Body of pancreas (tissue), 4 donors: ENCODE measurements at regions not wholly inside any gene's neighbourhood (a gene's known extent, or its start where the extent isn't known, plus 50 kb on each side); places are given as distances from the start of the nearest gene placed in this dataset.

Experiments
- ATAC-seq: fragments of 150-250 bp; one replicate; pipeline ENCODE4 v1.9.1; 2016
- DNase-seq, 4 donors: peaks; one replicate each; pipeline ENCODE4 v3.0.0-alpha.2; 2019
- H3K27ac ChIP-seq, 4 donors: fragments of 200-600 bp; sonication (generic); 1 replicate in 3 of 4; 2 replicates in 1 of 4; pipeline versions ENCODE4 v1.5.1 to v1.6.1; 2016 to 2019; ENCODE audit warnings: mild to moderate bottlenecking in 1 of 4, mixed read lengths in 1 of 4, moderate library complexity in 1 of 4
- H3K27me3 ChIP-seq, 2 donors: fragments of 200-600 bp; sonication (generic); one replicate each; pipeline ENCODE4 v1.6.0; 2016; ENCODE audit warnings: mild to moderate bottlenecking in 1 of 2
- H3K36me3 ChIP-seq, 2 donors: fragments of 200-600 bp; sonication (generic); replicated peaks in 1 of 2; 2 replicates each; pipeline ENCODE4 v1.5.1; 2016; ENCODE audit warnings: low read depth in 2 of 2; ENCODE audit not compliant: insufficient read depth in 1 of 2
- H3K4me1 ChIP-seq: fragments of 200-600 bp; sonication (generic); one replicate; pipeline ENCODE4 v1.6.0; 2016
- H3K4me3 ChIP-seq, 2 donors: fragments of 200-600 bp; sonication (generic); 1 replicate in 1 of 2; 2 replicates in 1 of 2; pipeline ENCODE4 v1.5.1; 2016 to 2019
- H3K9me3 ChIP-seq, 3 donors: fragments of 200-600 bp; sonication (generic); 1 replicate in 2 of 3; 2 replicates in 1 of 3; pipeline ENCODE4 v1.5.1; 2016
- POLR2A ChIP-seq, 3 donors: fragments of 450-650 bp; IDR thresholded peaks; one replicate each; pipeline ENCODE4 v1.6.1; 2016; ENCODE audit warnings: antibody characterized with exemption in 3 of 3, mild to moderate bottlenecking in 2 of 3
- WGBS, 2 donors: methylation state at CpG; one replicate each; pipeline ENCODE4 v1.1.5; 2017; 5-methylcytosine and 5-hydroxymethylcytosine counted together
- intact Hi-C: fragments of 100-400 bp; cut with DNase I; formaldehyde crosslinking; loops from one replicate; pipeline ENCODE4 v1.15.1; 2023
- TF ChIP-seq, protein P1 (sequence below), 7 experiments: fragments of 450-650 bp in 4 of 7; fragments of 200-600 bp in 3 of 7; sonication (generic) in 3 of 7; IDR thresholded peaks; one replicate each; pipeline ENCODE4 v1.5.1; 2016 to 2019; ENCODE audit warnings: antibody characterized with exemption in 7 of 7

DNA sequence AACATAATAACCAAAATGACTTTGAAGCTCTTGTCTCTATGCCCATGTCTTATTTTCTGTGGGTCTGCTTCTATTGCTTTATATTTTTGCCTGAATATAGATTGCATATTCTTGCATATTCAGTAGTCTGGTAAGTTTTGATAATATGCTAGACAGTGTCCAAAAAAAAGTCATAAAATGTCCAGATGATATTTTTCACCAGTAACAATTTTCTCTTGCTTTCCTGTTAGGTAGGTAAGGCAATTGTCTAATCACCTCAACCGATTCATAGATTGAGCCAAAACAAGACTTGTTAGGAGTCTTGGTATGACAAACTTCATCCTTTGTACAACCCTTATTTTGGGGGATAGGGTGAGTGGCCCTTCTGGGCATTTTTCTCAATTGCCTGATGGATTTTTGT, 277.0 kb upstream of the NRP1 start:
- Histone ChIP-seq H3K27me3 (no peaks in the 10 kb centered on the region), H3K9me3 (peaks cover 0 to 9% (median 0%) of the 10 kb centered on the region in 3 donors), H3K27ac (no peak overlapping the region), H3K4me1 (no peaks in the 10 kb centered on the region), H3K36me3 (no peaks in the 10 kb centered on the region), H3K4me3 (no peak overlapping the region)
- intact Hi-C loops = no loop called here
- ATAC-seq (no peak), DNase-seq (no peak)
- TF ChIP-seq, protein P1, sequence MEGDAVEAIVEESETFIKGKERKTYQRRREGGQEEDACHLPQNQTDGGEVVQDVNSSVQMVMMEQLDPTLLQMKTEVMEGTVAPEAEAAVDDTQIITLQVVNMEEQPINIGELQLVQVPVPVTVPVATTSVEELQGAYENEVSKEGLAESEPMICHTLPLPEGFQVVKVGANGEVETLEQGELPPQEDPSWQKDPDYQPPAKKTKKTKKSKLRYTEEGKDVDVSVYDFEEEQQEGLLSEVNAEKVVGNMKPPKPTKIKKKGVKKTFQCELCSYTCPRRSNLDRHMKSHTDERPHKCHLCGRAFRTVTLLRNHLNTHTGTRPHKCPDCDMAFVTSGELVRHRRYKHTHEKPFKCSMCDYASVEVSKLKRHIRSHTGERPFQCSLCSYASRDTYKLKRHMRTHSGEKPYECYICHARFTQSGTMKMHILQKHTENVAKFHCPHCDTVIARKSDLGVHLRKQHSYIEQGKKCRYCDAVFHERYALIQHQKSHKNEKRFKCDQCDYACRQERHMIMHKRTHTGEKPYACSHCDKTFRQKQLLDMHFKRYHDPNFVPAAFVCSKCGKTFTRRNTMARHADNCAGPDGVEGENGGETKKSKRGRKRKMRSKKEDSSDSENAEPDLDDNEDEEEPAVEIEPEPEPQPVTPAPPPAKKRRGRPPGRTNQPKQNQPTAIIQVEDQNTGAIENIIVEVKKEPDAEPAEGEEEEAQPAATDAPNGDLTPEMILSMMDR (IDR thresholded peaks at IDR 0.05) = no peak
- TF ChIP-seq POLR2A (IDR thresholded peaks at IDR 0.05) = no peak
- WGBS, 2 donors = 67 to 70% methylated on average over 1 of the region's 1 CpG

DNA sequence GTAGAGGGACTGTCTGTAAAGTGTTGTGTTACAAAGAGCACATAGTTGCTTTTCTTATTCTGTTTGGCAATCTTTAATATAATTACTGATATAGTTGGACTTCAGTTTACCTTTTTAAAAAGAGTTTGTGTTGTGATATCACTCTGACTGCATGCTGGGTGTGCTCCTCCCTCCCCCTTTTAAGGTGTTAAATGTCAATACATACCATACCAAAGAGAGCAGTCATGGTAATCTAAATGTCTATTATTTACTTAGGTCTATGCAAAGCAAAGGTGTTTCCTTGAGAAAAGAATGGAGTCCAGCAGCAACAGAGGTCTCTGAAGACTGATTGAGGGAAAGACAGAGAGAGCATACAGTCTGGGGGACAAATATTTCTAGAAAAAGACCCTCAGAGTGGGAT, 275.1 kb upstream of the NRP1 start:
- Histone ChIP-seq H3K27ac (no peak overlapping the region), H3K4me3 (no peak overlapping the region), H3K36me3 (no peaks in the 10 kb centered on the region), H3K4me1 (no peaks in the 10 kb centered on the region), H3K9me3 (peaks cover 0 to 9% (median 0%) of the 10 kb centered on the region in 3 donors), H3K27me3 (no peaks in the 10 kb centered on the region)
- intact Hi-C loops = no loop called here
- DNase-seq = no peak
- TF ChIP-seq POLR2A (IDR thresholded peaks at IDR 0.05) = no peak
- TF ChIP-seq, protein P1 (IDR thresholded peaks at IDR 0.05) = no peak
- no peak for ATAC-seq

DNA sequence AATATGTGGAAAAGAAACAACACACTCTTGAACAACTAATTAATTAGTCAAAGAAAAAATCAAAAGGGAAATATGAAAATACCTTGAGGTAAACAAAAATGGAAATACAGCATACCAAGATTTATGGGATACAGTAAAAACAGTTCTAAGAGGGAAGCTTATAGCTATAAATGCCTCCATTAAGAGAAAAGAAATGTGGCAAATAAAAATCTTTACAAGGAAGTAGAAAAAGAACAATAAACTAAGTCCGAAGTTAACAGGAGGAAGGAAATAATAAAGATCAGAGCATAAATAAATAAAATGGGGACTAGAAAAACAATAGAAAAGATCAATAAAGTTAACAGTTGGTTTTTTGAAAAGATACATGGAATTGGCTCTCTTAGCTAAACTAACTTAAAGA, 267.8 kb upstream of the NRP1 start:
- intact Hi-C loops = no loop called here
- Histone ChIP-seq H3K27me3 (no peaks in the 10 kb centered on the region), H3K27ac (no peak overlapping the region), H3K4me3 (no peak overlapping the region), H3K36me3 (no peaks in the 10 kb centered on the region), H3K9me3 (no peaks in the 10 kb centered on the region), H3K4me1 (no peaks in the 10 kb centered on the region)
- DNase-seq = no peak
- TF ChIP-seq POLR2A (IDR thresholded peaks at IDR 0.05) = no peak
- TF ChIP-seq, protein P1 (IDR thresholded peaks at IDR 0.05) = no peak
- ATAC-seq = no peak
- 24 to 33% methylated on average over 1 of the region's 1 CpG for WGBS, 2 donors

DNA sequence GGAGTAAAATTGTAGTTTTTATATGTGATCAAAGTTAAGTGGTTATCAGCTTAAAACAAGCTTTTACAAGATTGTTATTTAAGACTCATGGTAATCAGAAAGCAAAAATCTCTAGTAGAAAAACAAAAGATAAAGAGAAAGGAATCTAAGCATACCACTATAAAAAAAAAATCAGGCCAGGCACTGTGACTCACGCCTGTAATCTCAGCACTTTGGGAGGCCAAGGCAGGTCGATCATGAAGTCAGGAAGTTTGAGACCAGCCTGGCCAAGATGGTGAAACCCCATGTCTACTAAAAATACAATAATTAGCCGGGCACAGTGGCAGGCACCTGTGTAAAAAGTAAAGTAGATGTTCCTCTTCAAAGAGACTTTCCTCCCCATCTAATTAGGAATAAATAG, 265.9 kb upstream of the NRP1 start:
- TF ChIP-seq, protein P1 (IDR thresholded peaks at IDR 0.05) = no peak
- TF ChIP-seq POLR2A (IDR thresholded peaks at IDR 0.05) = no peak
- 67 to 76% methylated on average over 3 of the region's 3 CpGs for WGBS, 2 donors
- H3K27me3 ChIP-seq = no peaks in the 10 kb centered on the region
- no peaks in the 10 kb centered on the region for H3K4me1 ChIP-seq
- H3K27ac ChIP-seq = no peak overlapping the region
- no peaks in the 10 kb centered on the region for H3K9me3 ChIP-seq
- H3K36me3 ChIP-seq = no peaks in the 10 kb centered on the region
- no peak for ATAC-seq
- intact Hi-C loops = no loop called here
- no peak overlapping the region for H3K4me3 ChIP-seq
- no peak for DNase-seq

DNA sequence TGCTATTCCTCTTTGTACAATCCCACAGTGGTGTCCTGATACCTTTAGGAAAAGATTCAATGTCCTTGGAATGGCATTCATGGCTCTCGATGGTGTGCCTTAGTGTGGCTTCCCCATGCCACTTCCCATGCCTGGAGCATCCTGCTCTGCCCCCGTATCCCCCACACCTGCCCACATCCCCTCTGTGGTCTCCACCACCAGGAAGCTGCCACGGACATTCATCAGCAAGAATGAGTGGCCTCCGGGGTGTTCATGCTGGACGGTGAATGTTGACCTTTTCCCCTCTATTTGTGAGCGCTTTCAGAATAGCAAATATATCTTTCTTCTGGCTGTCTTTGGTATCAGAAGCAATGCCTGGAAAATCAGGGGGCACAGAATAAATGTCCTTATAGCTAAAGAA, 262.0 kb upstream of the NRP1 start:
- intact Hi-C loops = no loop called here
- Histone ChIP-seq H3K27me3 (no peaks in the 10 kb centered on the region), H3K27ac (no peak overlapping the region), H3K36me3 (no peaks in the 10 kb centered on the region), H3K9me3 (no peaks in the 10 kb centered on the region), H3K4me3 (no peak overlapping the region), H3K4me1 (peaks cover 7% of the 10 kb centered on the region)
- TF ChIP-seq POLR2A (IDR thresholded peaks at IDR 0.05) = no peak
- TF ChIP-seq, protein P1 (IDR thresholded peaks at IDR 0.05) = no peak
- DNase-seq = no peak
- WGBS, 2 donors = 56 to 57% methylated on average over 6 of the region's 6 CpGs
- no peak for ATAC-seq
